GM18868 (cell line): ENCODE measurements at regions not wholly inside any gene's neighbourhood (a gene's known extent, or its start where the extent isn't known, plus 50 kb on each side); places are given as distances from the start of the nearest gene placed in this dataset.
"Not testable (repeated sequence)": the region's sequence is repeated elsewhere in the genome, so short reads cannot be mapped to it uniquely, and the experiment has no call there.

ENCODE experiments used
- ATAC-seq: cut with Tn5 transposase; IDR thresholded peaks from one replicate; pipeline ENCODE4 v1.9.1; 2021; ENCODE audit warnings: mild to moderate bottlenecking, moderate library complexity; ENCODE audit not compliant: unreplicated experiment

- no peak for ATAC-seq
Observed at GRCh38 chr12:33514893-33515292, 75.3 kb upstream of the SYT10 start.

GRCh38 chr12:33519566-33519965 is 79.9 kb upstream of the SYT10 start:
- no peak for ATAC-seq

GRCh38 chr12:33520505-33521302 is 81.1 kb upstream of the SYT10 start:
- ATAC-seq, result not testable (repeated sequence)

- ATAC-seq, result no peak
Observed at GRCh38 chr12:33529031-33529430, 89.4 kb upstream of the SYT10 start.

- no peak for ATAC-seq
Observed at GRCh38 chr12:33529810-33530209, 90.2 kb upstream of the SYT10 start.

- no peak for ATAC-seq
Observed at GRCh38 chr12:33531261-33531660, 91.6 kb upstream of the SYT10 start.

GRCh38 chr12:33533527-33533926 is 93.9 kb upstream of the SYT10 start:
- no peak for ATAC-seq

GRCh38 chr12:33536431-33536830 is 96.8 kb upstream of the SYT10 start:
- ATAC-seq, result no peak

GRCh38 chr12:33546004-33546403 is 106.4 kb upstream of the SYT10 start:
- no peak for ATAC-seq

- no peak for ATAC-seq
Observed at GRCh38 chr12:33547084-33547483, 107.5 kb upstream of the SYT10 start.

- ATAC-seq, result not testable (repeated sequence)
Observed at GRCh38 chr12:33550214-33550613, 110.6 kb upstream of the SYT10 start.

- no peak for ATAC-seq
Observed at GRCh38 chr12:33551006-33551405, 111.4 kb upstream of the SYT10 start.

GRCh38 chr12:33555128-33555527 is 115.5 kb upstream of the SYT10 start:
- no peak for ATAC-seq

- ATAC-seq, result no peak
Observed at GRCh38 chr12:33560653-33561208, 121.1 kb upstream of the SYT10 start.

- no peak for ATAC-seq
Observed at GRCh38 chr12:33562401-33562800, 122.8 kb upstream of the SYT10 start.

- ATAC-seq, result no peak
Observed at GRCh38 chr12:33566403-33566802, 126.8 kb upstream of the SYT10 start.

GRCh38 chr12:33575346-33575745 is 135.7 kb upstream of the SYT10 start:
- no peak for ATAC-seq

GRCh38 chr12:33581613-33582122 is 142.0 kb upstream of the SYT10 start:
- ATAC-seq, result no peak

- ATAC-seq, result no peak
Observed at GRCh38 chr12:33586576-33586975, 147.0 kb upstream of the SYT10 start.

- ATAC-seq, result no peak
Observed at GRCh38 chr12:33587354-33587753, 147.7 kb upstream of the SYT10 start.

GRCh38 chr12:33587784-33588712 is 148.4 kb upstream of the SYT10 start:
- peak; percentile 97 for ATAC-seq
